Vagina (tissue), 2 donors: ENCODE measurements at regions not wholly inside any gene's neighbourhood (a gene's known extent, or its start where the extent isn't known, plus 50 kb on each side); places are given as distances from the start of the nearest gene placed in this dataset.

Experiments used
- DNase-seq, 2 donors: peaks; one replicate each; pipeline ENCODE4 v3.0.0-alpha.2; 2017; ENCODE audit errors: extremely low spot score in 2 of 2
- H3K27ac ChIP-seq: fragments of 200-600 bp; sonication (generic); one replicate; pipeline ENCODE4 v1.5.1; 2019
- H3K27me3 ChIP-seq: fragments of 200-600 bp; sonication (generic); one replicate; pipeline ENCODE4 v1.5.1; 2019
- H3K36me3 ChIP-seq, 2 donors: fragments of 200-600 bp; sonication (generic); one replicate each; pipeline ENCODE4 v1.5.1; 2017 to 2019
- H3K4me1 ChIP-seq: fragments of 200-600 bp; sonication (generic); one replicate; pipeline ENCODE4 v1.5.1; 2019
- H3K4me3 ChIP-seq, 2 donors: fragments of 200-600 bp; sonication (generic); 1 replicate in 1 of 2; 2 replicates in 1 of 2; pipeline ENCODE4 v1.5.1; 2016 to 2019
- H3K9me3 ChIP-seq: fragments of 200-600 bp; sonication (generic); one replicate; pipeline ENCODE4 v1.5.1; 2019
- POLR2A ChIP-seq, 2 donors: fragments of 450-650 bp; IDR thresholded peaks; one replicate each; pipeline ENCODE4 v1.6.1; 2017; ENCODE audit warnings: antibody characterized with exemption in 2 of 2, mild to moderate bottlenecking in 2 of 2, moderate library complexity in 2 of 2
- POLR2AphosphoS5 ChIP-seq, 2 donors: sonication (generic); formaldehyde crosslinking; IDR thresholded peaks; one replicate each; pipeline ENCODE4 v1.9.0; 2017; ENCODE audit warnings: antibody characterized with exemption in 2 of 2, mild to moderate bottlenecking in 2 of 2, low read depth in 1 of 2; ENCODE audit not compliant: insufficient read depth in 1 of 2
- intact Hi-C: fragments of 100-400 bp; cut with DNase I; formaldehyde crosslinking; loops from one replicate; pipeline ENCODE4 v1.15.1; 2023
- TF ChIP-seq, protein P1 (sequence below), 3 experiments: fragments of 450-650 bp in 2 of 3; fragments of 200-600 bp in 1 of 3; sonication (generic) in 1 of 3; IDR thresholded peaks; one replicate each; pipeline ENCODE4 v1.5.1; 2017 to 2019; ENCODE audit warnings: antibody characterized with exemption in 3 of 3, mild to moderate bottlenecking in 2 of 3, moderate library complexity in 2 of 3

GRCh38 chr9:109862452-109862851, 82.5 kb downstream of the PALM2AKAP2 start:
- H3K27ac ChIP-seq: no peak overlapping the region
- intact Hi-C loops: no loop called here

DNA sequence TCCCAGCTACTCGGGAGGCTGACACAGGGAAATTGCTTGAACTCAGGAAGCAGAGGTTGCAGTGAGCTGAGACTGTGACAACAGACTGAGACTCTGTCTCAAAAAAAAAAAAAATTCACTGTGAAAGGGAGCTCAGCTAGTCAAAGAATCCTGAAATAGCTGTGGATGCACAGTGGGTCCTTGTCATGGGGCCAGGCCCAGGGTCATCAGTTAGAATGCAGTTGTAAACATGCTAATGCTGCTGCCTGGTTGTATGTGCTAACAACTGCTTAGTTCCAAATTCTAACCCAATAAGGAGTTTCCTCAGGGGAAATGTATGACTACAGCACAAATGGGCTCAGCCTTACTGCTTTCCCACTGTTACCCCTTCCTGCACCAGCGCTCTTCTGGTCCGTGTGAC, 84.0 kb downstream of the PALM2AKAP2 start:
- no peak for DNase-seq
- Histone ChIP-seq H3K27me3 (no peaks in the 10 kb centered on the region), H3K9me3 (no peaks in the 10 kb centered on the region), H3K36me3 (no peaks in the 10 kb centered on the region), H3K4me1 (no peaks in the 10 kb centered on the region), H3K4me3 (no peak overlapping the region), H3K27ac (no peak overlapping the region)
- TF ChIP-seq POLR2AphosphoS5 (IDR thresholded peaks at IDR 0.05; ENCODE audit: insufficient read depth in 1 of 2, low read depth in 1 of 2) (no peak), POLR2A (IDR thresholded peaks at IDR 0.05) (no peak)
- TF ChIP-seq, protein P1, sequence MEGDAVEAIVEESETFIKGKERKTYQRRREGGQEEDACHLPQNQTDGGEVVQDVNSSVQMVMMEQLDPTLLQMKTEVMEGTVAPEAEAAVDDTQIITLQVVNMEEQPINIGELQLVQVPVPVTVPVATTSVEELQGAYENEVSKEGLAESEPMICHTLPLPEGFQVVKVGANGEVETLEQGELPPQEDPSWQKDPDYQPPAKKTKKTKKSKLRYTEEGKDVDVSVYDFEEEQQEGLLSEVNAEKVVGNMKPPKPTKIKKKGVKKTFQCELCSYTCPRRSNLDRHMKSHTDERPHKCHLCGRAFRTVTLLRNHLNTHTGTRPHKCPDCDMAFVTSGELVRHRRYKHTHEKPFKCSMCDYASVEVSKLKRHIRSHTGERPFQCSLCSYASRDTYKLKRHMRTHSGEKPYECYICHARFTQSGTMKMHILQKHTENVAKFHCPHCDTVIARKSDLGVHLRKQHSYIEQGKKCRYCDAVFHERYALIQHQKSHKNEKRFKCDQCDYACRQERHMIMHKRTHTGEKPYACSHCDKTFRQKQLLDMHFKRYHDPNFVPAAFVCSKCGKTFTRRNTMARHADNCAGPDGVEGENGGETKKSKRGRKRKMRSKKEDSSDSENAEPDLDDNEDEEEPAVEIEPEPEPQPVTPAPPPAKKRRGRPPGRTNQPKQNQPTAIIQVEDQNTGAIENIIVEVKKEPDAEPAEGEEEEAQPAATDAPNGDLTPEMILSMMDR (IDR thresholded peaks at IDR 0.05): no peak
- intact Hi-C loops: no loop called here

More at GRCh38 chr9:109862452-109862851, 82.5 kb downstream of the PALM2AKAP2 start:
- no peaks in the 10 kb centered on the region for H3K4me1 ChIP-seq
- H3K9me3 ChIP-seq: no peaks in the 10 kb centered on the region
- DNase-seq: no peak
- no peak overlapping the region for H3K4me3 ChIP-seq
- TF ChIP-seq POLR2A (IDR thresholded peaks at IDR 0.05): no peak
- TF ChIP-seq POLR2AphosphoS5 (IDR thresholded peaks at IDR 0.05; ENCODE audit: insufficient read depth in 1 of 2, low read depth in 1 of 2): no peak
- TF ChIP-seq, protein P1 (IDR thresholded peaks at IDR 0.05): no peak
- H3K27me3 ChIP-seq: no peaks in the 10 kb centered on the region
- H3K36me3 ChIP-seq: no peaks in the 10 kb centered on the region

GRCh38 chr9:109865521-109865920, 85.5 kb downstream of the PALM2AKAP2 start:
- Histone ChIP-seq H3K27me3 (no peaks in the 10 kb centered on the region), H3K4me3 (no peak overlapping the region), H3K27ac (no peak overlapping the region), H3K4me1 (no peaks in the 10 kb centered on the region), H3K9me3 (no peaks in the 10 kb centered on the region), H3K36me3 (no peaks in the 10 kb centered on the region)
- intact Hi-C loops: no loop called here
- DNase-seq: no peak
- no peak for TF ChIP-seq POLR2AphosphoS5 (IDR thresholded peaks at IDR 0.05; ENCODE audit: insufficient read depth in 1 of 2, low read depth in 1 of 2)
- TF ChIP-seq, protein P1 (IDR thresholded peaks at IDR 0.05): no peak
- no peak for TF ChIP-seq POLR2A (IDR thresholded peaks at IDR 0.05)

- no peak overlapping the region for H3K4me3 ChIP-seq
- no peaks in the 10 kb centered on the region for H3K36me3 ChIP-seq
- H3K4me1 ChIP-seq: no peaks in the 10 kb centered on the region
- H3K27me3 ChIP-seq: no peaks in the 10 kb centered on the region
- DNase-seq: no peak
- TF ChIP-seq, protein P1 (IDR thresholded peaks at IDR 0.05): no peak
- TF ChIP-seq POLR2AphosphoS5 (IDR thresholded peaks at IDR 0.05; ENCODE audit: insufficient read depth in 1 of 2, low read depth in 1 of 2) (no peak), POLR2A (IDR thresholded peaks at IDR 0.05) (no peak)
- no peaks in the 10 kb centered on the region for H3K9me3 ChIP-seq
- no peak overlapping the region for H3K27ac ChIP-seq
- intact Hi-C loops: no loop called here
These were observed 88.2 kb downstream of the PALM2AKAP2 start for GRCh38 chr9:109868207-109868606.

- intact Hi-C loops: no loop called here
- H3K4me1 ChIP-seq: no peaks in the 10 kb centered on the region
- no peak for DNase-seq
- no peak overlapping the region for H3K27ac ChIP-seq
- no peaks in the 10 kb centered on the region for H3K27me3 ChIP-seq
- no peak overlapping the region for H3K4me3 ChIP-seq
- TF ChIP-seq, protein P1 (IDR thresholded peaks at IDR 0.05): no peak
- TF ChIP-seq POLR2A (IDR thresholded peaks at IDR 0.05): no peak
- no peak for TF ChIP-seq POLR2AphosphoS5 (IDR thresholded peaks at IDR 0.05; ENCODE audit: insufficient read depth in 1 of 2, low read depth in 1 of 2)
- no peaks in the 10 kb centered on the region for H3K9me3 ChIP-seq
- no peaks in the 10 kb centered on the region for H3K36me3 ChIP-seq
These were observed 88.7 kb downstream of the PALM2AKAP2 start for GRCh38 chr9:109868722-109869121.
